ENCODE measurements at regions not wholly inside any gene's neighbourhood (a gene's known extent, or its start where the extent isn't known, plus 50 kb on each side); places are given as distances from the start of the nearest gene placed in this dataset.

DNA sequence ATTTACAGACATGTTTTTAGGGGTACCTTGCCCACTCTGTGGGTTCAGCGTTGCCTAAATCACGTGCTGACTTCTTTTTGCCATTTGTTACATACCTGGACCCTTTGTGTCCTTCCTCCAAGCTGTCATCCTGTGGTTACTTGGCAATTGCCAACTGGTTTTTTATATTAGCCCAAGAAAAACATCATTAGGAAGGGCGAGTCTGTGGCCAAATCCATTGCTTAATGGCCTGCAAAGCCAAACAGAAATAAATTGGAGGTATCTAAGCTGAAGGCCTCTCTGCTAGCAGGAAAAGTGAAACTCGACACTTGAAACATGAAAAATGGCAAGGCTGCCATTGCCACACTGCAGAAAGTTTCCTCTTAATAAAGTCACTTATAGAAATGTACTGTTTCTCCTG, 190.4 kb downstream of the NUAK1 start:
- no peak for DNase-seq (ENCODE audit: extremely low read depth, low read depth)
- TF ChIP-seq CTCF (IDR thresholded peaks at IDR 0.05; ENCODE audit: low read depth, low read length, missing control alignments): no peak
- H3K4me3 ChIP-seq (replicated peaks; ENCODE audit: low read depth, low read length): no peak overlapping the region

- no peak for DNase-seq (ENCODE audit: extremely low read depth, low read depth)
- no peak overlapping the region for H3K4me3 ChIP-seq (replicated peaks; ENCODE audit: low read depth, low read length)
- no peak for TF ChIP-seq CTCF (IDR thresholded peaks at IDR 0.05; ENCODE audit: low read depth, low read length, missing control alignments)
These were observed 189.4 kb downstream of the NUAK1 start for GRCh38 chr12:105949391-105949790.

- H3K4me3 ChIP-seq (replicated peaks; ENCODE audit: low read depth, low read length): no peak overlapping the region
- no peak for DNase-seq (ENCODE audit: extremely low read depth, low read depth)
- no peak for TF ChIP-seq CTCF (IDR thresholded peaks at IDR 0.05; ENCODE audit: low read depth, low read length, missing control alignments)
These were observed 187.0 kb downstream of the NUAK1 start for GRCh38 chr12:105951732-105952131.

DNA sequence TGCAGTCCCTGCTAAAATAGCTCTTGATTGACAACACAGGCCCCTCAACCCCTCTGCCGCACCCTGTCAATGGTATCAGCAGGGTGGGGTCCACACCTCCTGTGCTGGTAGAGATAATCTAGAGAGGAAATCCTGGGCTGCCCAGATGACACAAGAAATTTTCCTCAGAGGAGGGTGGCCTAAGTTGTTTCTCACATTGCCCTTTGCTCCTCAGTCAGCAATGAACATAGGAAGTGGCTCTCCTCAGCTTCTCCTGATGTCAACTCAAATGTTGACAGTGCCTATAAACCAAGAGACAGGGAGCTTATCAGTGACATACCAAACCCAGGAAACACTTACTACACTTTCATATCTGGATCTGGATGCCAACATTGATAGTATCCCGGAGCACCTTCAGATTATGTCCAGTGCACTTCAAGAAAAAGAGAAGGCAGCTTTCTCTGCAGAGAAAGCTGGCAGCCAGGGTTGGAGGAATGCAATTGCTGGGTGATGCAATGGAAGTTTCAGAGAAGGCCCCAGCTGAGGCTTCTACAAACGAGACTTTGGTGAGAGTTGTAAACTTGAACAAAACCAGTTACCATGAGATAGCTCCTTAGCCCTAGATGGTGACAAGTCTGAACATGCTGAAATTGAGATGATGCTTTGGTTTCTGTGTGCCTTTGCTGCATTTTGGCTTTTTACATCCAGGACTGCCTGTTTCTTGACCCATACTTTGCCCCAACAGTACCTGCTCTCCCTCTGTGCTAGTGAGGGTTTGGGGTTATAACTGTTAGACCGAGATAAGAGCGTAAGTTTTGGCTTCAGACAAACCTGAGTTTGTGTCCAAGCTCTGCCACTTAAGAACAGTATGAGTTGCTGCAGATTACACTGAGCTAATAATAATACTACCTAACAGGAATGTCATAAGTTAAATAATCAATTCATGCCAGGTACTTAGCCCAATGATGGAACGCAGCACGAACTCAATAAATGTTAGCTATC, 183.5 kb downstream of the NUAK1 start:
- H3K4me3 ChIP-seq (replicated peaks; ENCODE audit: low read depth, low read length): no peak overlapping the region
- no peak for TF ChIP-seq CTCF (IDR thresholded peaks at IDR 0.05; ENCODE audit: low read depth, low read length, missing control alignments)
- no peak for DNase-seq (ENCODE audit: extremely low read depth, low read depth)

- H3K4me3 ChIP-seq (replicated peaks; ENCODE audit: low read depth, low read length): no peak overlapping the region
- TF ChIP-seq CTCF (IDR thresholded peaks at IDR 0.05; ENCODE audit: low read depth, low read length, missing control alignments): no peak
- no peak for DNase-seq (ENCODE audit: extremely low read depth, low read depth)
These were observed 182.8 kb downstream of the NUAK1 start for GRCh38 chr12:105955976-105956375.

DNA sequence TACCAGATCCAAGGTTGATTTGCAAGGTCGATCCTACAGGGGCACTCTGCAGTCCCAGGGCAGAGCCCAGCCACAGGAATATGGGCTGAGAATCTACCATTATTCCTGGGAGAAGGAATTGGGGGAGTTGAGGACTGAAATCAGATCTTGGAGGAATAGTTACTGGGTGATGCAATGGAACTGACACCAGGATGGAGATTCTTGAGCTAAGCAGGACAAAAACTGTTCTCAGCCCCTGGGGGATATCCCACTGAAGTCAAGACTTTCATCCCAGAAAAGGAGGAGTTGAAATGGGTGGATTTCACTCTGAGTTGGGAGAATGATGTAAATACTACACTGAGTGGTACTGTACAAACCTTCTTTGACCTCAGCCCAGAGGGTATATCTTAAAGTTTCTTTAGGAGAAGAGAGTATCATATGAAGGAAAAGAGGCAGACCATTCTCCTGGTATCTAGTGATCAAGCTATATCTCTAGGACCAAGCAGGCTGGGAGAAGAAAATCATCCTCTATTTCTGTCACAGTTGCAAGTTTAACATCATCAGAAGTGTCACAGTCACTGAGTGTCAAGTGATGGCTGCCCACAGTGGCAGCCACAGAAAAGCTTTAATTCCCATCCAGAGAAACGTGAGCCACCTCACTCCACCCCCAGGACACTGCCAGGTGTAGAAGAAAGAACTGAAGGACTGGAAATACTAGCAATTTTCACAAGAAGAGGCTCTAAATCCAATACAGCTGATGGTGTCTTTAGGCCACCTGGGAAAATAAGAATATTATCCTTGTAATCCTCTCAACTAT, 181.9 kb downstream of the NUAK1 start:
- TF ChIP-seq CTCF (IDR thresholded peaks at IDR 0.05; ENCODE audit: low read depth, low read length, missing control alignments): no peak
- DNase-seq (ENCODE audit: extremely low read depth, low read depth): no peak
- H3K4me3 ChIP-seq (replicated peaks; ENCODE audit: low read depth, low read length): no peak overlapping the region
